ENCODE measurements at regions not wholly inside any gene's neighbourhood (a gene's known extent, or its start where the extent isn't known, plus 50 kb on each side); places are given as distances from the start of the nearest gene placed in this dataset.

DNA sequence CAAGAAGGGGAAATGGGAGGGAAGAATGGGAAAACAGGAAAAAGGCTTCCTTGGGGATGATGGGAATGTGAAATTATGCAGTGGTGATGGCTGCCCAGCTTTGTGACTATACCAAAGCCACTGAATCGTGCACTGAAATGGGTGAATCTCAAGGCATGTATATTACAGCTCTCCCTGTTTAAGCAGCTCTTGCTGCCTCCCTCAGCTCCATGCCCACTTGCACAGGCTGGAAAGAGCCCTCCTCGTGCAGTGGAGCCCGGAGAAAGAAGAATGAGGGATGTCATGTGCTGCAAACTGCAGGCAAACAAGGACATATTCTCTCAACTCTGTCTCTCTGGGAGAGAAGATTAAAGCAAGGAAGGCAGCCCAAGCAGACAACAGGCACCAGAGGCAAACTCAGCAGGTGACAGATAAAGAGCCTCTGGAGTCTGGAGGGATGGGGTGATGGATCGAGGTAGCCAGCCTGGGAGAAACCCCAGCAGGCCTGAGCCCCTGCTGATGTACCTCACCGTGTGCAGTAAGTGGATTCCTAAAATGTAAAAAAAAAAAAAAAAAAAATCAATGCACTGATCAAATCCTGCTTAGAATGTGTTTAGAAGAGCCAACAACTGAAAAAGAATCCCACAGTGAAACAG is 62.4 kb upstream of the SLC66A3 start:
- TF ChIP-seq, protein P1, sequence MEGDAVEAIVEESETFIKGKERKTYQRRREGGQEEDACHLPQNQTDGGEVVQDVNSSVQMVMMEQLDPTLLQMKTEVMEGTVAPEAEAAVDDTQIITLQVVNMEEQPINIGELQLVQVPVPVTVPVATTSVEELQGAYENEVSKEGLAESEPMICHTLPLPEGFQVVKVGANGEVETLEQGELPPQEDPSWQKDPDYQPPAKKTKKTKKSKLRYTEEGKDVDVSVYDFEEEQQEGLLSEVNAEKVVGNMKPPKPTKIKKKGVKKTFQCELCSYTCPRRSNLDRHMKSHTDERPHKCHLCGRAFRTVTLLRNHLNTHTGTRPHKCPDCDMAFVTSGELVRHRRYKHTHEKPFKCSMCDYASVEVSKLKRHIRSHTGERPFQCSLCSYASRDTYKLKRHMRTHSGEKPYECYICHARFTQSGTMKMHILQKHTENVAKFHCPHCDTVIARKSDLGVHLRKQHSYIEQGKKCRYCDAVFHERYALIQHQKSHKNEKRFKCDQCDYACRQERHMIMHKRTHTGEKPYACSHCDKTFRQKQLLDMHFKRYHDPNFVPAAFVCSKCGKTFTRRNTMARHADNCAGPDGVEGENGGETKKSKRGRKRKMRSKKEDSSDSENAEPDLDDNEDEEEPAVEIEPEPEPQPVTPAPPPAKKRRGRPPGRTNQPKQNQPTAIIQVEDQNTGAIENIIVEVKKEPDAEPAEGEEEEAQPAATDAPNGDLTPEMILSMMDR (IDR thresholded peaks at IDR 0.05) = no peak
- TF ChIP-seq EP300 (IDR thresholded peaks at IDR 0.05) = no peak
- TF ChIP-seq POLR2A (IDR thresholded peaks at IDR 0.05) = no peak

Data from ovary (tissue), 3 donors.